ENCODE measurements at regions not wholly inside any gene's neighbourhood (a gene's known extent, or its start where the extent isn't known, plus 50 kb on each side); places are given as distances from the start of the nearest gene placed in this dataset.

DNA sequence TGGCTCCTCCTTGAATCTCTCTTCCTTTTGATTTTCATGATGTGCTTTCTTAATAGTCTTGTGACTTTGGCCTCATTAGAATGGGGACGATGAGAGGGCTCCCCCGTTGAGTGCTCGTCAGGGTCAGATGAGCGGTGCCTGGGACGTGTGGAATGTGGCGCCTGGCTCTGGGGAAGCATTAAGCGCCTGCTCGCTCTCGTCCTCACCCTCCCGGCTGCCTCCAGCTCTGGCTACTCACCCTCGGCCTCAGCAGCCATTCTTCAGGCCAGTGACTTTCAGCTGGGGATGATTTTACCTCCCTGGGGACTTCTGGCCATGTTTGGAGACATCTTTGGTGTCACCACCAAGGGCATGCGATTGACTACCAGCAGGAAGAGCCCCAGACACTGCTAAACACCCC, 69.7 kb downstream of the RPS6KA4 start:
- H3K4me2 ChIP-seq = no peak overlapping the region
- Mint-ChIP-seq H3K4me1 (peaks cover 9% of the 10 kb centered on the region), H3K4me3 (no peak overlapping the region), H3K27me3 (ENCODE audit: insufficient read depth, low read depth) (peaks cover 2% of the 10 kb centered on the region), H3K27ac (no peak overlapping the region), H3K9me3 (no peaks in the 10 kb centered on the region), H3K36me3 (no peaks in the 10 kb centered on the region)
- TF ChIP-seq EZH2 (IDR thresholded peaks at IDR 0.05) = no peak
- TF ChIP-seq EZH2phosphoT487 (IDR thresholded peaks at IDR 0.05) = no peak
- TF ChIP-seq, protein P1, sequence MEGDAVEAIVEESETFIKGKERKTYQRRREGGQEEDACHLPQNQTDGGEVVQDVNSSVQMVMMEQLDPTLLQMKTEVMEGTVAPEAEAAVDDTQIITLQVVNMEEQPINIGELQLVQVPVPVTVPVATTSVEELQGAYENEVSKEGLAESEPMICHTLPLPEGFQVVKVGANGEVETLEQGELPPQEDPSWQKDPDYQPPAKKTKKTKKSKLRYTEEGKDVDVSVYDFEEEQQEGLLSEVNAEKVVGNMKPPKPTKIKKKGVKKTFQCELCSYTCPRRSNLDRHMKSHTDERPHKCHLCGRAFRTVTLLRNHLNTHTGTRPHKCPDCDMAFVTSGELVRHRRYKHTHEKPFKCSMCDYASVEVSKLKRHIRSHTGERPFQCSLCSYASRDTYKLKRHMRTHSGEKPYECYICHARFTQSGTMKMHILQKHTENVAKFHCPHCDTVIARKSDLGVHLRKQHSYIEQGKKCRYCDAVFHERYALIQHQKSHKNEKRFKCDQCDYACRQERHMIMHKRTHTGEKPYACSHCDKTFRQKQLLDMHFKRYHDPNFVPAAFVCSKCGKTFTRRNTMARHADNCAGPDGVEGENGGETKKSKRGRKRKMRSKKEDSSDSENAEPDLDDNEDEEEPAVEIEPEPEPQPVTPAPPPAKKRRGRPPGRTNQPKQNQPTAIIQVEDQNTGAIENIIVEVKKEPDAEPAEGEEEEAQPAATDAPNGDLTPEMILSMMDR (IDR thresholded peaks at IDR 0.05) = no peak
- no peaks in the 10 kb centered on the region for H4K20me1 ChIP-seq (ENCODE audit: low read depth)
- H3K27me3 ChIP-seq = no peaks in the 10 kb centered on the region
- no peaks in the 10 kb centered on the region for H3K9me3 ChIP-seq (ENCODE audit: low read depth)
- no peak overlapping the region for H2AFZ ChIP-seq (replicated peaks)
- peaks cover 8% of the 10 kb centered on the region for H3K4me1 ChIP-seq
- H3F3A ChIP-seq (ENCODE audit: low read depth) = no peaks in the 10 kb centered on the region
- H3K9ac ChIP-seq = no peak overlapping the region
- no peaks in the 10 kb centered on the region for H3K36me3 ChIP-seq
- no peaks in the 10 kb centered on the region for H3K79me2 ChIP-seq (ENCODE audit: low read depth)
- no peak overlapping the region for H3K4me3 ChIP-seq
- DNase-seq (ENCODE audit: low spot score) = no peak
- H3K27ac ChIP-seq = no peak overlapping the region

DNA sequence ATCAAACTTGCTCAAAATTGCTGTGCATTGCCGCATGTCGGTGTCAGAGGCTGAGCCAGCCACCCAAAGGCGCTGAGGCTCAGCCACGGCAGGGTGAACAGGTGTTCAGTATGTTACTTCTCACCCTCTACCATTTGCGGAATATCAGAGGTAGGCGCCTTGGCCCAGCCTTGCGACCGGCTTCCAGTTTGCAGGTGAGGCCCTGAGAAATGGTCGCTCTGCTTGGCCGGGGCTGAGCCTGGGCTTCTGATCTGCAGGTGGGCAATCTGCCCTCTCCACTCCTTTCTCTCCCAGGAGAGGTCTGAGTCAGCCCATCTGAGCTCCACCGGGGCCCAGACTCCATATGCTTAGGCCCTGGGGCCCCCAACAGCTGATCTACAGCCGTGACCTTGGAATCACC, 71.0 kb downstream of the RPS6KA4 start:
- H3K4me3 Mint-ChIP-seq = no peak overlapping the region
- Histone ChIP-seq H3K4me1 (peaks cover 8% of the 10 kb centered on the region), H3K27ac (no peak overlapping the region), H3K4me2 (no peak overlapping the region), H4K20me1 (ENCODE audit: low read depth) (no peaks in the 10 kb centered on the region), H3K4me3 (no peak overlapping the region), H3F3A (ENCODE audit: low read depth) (no peaks in the 10 kb centered on the region), H3K79me2 (ENCODE audit: low read depth) (no peaks in the 10 kb centered on the region), H3K27me3 (no peaks in the 10 kb centered on the region), H3K9ac (no peak overlapping the region), H2AFZ (replicated peaks) (no peak overlapping the region), H3K36me3 (no peaks in the 10 kb centered on the region), H3K9me3 (ENCODE audit: low read depth) (no peaks in the 10 kb centered on the region)
- H3K36me3 Mint-ChIP-seq = no peaks in the 10 kb centered on the region
- no peaks in the 10 kb centered on the region for H3K27me3 Mint-ChIP-seq (ENCODE audit: insufficient read depth, low read depth)
- DNase-seq (ENCODE audit: low spot score) = no peak
- no peak overlapping the region for H3K27ac Mint-ChIP-seq
- H3K4me1 Mint-ChIP-seq = peaks cover 9% of the 10 kb centered on the region
- TF ChIP-seq EZH2phosphoT487 (IDR thresholded peaks at IDR 0.05) (no peak), EZH2 (IDR thresholded peaks at IDR 0.05) (no peak)
- TF ChIP-seq, protein P1 (IDR thresholded peaks at IDR 0.05) = no peak
- H3K9me3 Mint-ChIP-seq = no peaks in the 10 kb centered on the region

DNA sequence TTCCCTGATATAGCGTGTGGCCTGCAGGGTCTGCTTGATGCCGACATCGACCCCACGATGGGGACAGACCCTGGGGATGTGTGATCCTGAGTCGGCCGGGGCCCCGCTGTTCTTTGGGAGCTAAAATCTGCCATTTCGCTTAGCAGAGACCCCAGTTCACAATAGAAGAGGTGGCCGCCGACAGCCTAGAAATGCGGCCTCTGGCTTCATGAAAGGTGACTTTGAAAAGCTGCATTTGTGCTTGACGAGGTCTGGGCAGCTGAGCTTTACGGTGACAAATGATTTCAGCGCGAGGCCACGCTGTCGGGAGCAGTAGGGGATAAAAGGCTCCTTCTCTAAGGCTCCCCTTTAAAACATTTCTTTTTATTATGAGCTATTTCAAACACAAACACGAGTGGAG, 71.7 kb downstream of the RPS6KA4 start:
- H3K27ac Mint-ChIP-seq = no peak overlapping the region
- H3K9me3 ChIP-seq (ENCODE audit: low read depth) = no peaks in the 10 kb centered on the region
- no peaks in the 10 kb centered on the region for H3K27me3 ChIP-seq
- H3K27ac ChIP-seq = no peak overlapping the region
- no peak overlapping the region for H3K4me3 Mint-ChIP-seq
- no peaks in the 10 kb centered on the region for H3K36me3 ChIP-seq
- H3K36me3 Mint-ChIP-seq = no peaks in the 10 kb centered on the region
- peaks cover 9% of the 10 kb centered on the region for H3K4me1 Mint-ChIP-seq
- no peaks in the 10 kb centered on the region for H4K20me1 ChIP-seq (ENCODE audit: low read depth)
- no peaks in the 10 kb centered on the region for H3F3A ChIP-seq (ENCODE audit: low read depth)
- DNase-seq (ENCODE audit: low spot score) = no peak
- no peak overlapping the region for H2AFZ ChIP-seq (replicated peaks)
- H3K4me3 ChIP-seq = no peak overlapping the region
- no peaks in the 10 kb centered on the region for H3K79me2 ChIP-seq (ENCODE audit: low read depth)
- peaks cover 2% of the 10 kb centered on the region for H3K27me3 Mint-ChIP-seq (ENCODE audit: insufficient read depth, low read depth)
- H3K4me2 ChIP-seq = no peak overlapping the region
- H3K4me1 ChIP-seq = peaks cover 8% of the 10 kb centered on the region
- TF ChIP-seq EZH2 (IDR thresholded peaks at IDR 0.05) (no peak), EZH2phosphoT487 (IDR thresholded peaks at IDR 0.05) (no peak)
- TF ChIP-seq, protein P1 (IDR thresholded peaks at IDR 0.05) = no peak
- H3K9ac ChIP-seq = no peak overlapping the region
- H3K9me3 Mint-ChIP-seq = no peaks in the 10 kb centered on the region
